ENCODE measurements at regions not wholly inside any gene's neighbourhood (a gene's known extent, or its start where the extent isn't known, plus 50 kb on each side); places are given as distances from the start of the nearest gene placed in this dataset.
A peak's percentile ranks its signal among the peaks of the same experiment; 100 is the strongest.

DNA sequence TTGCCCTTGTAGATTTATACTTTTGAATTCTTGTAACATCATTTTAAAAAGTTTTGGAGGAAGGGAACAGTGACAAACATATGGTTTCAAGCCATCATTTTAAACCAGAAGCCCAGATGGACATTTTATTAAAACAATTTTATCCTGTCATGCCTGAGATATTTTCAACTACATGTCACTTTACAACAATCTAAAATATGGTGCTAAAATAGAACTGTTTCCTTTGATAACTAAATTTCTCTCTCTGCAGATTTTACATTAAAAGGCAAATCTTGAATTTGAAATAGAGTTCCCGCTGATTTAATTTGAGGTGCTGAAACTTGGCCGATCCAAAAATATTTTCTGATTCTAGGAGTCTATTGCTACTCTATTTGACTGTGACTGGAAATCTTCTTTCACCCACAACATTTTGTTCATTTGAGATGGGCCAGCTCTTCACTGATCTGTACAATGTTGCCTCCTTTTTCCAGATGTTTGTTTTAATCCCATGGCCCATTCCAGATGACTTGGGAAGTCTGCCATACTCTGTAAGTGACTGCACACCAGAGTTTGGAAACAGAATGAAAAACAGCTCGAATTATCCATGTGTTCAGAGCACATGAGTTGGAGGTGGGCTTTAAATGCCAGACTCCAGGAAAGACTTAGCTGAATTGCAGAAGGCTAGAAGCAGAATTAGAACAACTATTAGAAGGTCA is 402.5 kb downstream of the TMEM135 start:
- peak overlapping the region; percentile 28 for H3K27ac Mint-ChIP-seq (ENCODE audit: unreplicated experiment)
- no peaks in the 10 kb centered on the region for H3K36me3 Mint-ChIP-seq (ENCODE audit: low read depth)
- peaks cover 40% of the 10 kb centered on the region for H3K4me1 Mint-ChIP-seq (ENCODE audit: low read depth)
- no peak for DNase-seq (ENCODE audit: low spot score)
- H3K27me3 Mint-ChIP-seq (ENCODE audit: low read depth): no peaks in the 10 kb centered on the region
- TF ChIP-seq, protein P1, sequence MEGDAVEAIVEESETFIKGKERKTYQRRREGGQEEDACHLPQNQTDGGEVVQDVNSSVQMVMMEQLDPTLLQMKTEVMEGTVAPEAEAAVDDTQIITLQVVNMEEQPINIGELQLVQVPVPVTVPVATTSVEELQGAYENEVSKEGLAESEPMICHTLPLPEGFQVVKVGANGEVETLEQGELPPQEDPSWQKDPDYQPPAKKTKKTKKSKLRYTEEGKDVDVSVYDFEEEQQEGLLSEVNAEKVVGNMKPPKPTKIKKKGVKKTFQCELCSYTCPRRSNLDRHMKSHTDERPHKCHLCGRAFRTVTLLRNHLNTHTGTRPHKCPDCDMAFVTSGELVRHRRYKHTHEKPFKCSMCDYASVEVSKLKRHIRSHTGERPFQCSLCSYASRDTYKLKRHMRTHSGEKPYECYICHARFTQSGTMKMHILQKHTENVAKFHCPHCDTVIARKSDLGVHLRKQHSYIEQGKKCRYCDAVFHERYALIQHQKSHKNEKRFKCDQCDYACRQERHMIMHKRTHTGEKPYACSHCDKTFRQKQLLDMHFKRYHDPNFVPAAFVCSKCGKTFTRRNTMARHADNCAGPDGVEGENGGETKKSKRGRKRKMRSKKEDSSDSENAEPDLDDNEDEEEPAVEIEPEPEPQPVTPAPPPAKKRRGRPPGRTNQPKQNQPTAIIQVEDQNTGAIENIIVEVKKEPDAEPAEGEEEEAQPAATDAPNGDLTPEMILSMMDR (IDR thresholded peaks at IDR 0.05): no peak
- no peak overlapping the region for H3K4me3 Mint-ChIP-seq (ENCODE audit: unreplicated experiment)
- H3K9me3 Mint-ChIP-seq (ENCODE audit: low read depth): no peaks in the 10 kb centered on the region

DNA sequence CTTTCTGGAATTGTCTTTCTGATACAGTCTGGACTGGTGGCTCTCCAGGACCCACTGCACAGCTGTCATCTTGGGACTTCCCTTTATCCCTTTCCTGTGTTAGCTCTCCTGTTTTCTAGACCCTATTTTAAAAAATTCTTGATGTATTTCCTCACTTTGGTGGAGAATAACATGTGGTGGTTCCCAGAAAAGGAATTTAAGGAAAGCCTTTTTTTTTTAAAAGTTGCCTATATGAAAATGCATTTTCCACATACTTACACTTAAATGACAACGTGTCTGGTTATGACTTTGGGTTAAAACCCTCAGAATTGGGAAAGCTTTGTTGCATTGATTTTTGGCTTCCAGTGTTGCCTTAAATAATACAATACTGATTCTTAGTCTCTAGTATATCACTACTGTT is 400.7 kb downstream of the TMEM135 start:
- no peaks in the 10 kb centered on the region for H3K9me3 Mint-ChIP-seq (ENCODE audit: low read depth)
- peaks cover 37% of the 10 kb centered on the region for H3K4me1 Mint-ChIP-seq (ENCODE audit: low read depth)
- TF ChIP-seq, protein P1 (IDR thresholded peaks at IDR 0.05): no peak
- no peak overlapping the region for H3K27ac Mint-ChIP-seq (ENCODE audit: unreplicated experiment)
- H3K27me3 Mint-ChIP-seq (ENCODE audit: low read depth): no peaks in the 10 kb centered on the region
- H3K36me3 Mint-ChIP-seq (ENCODE audit: low read depth): no peaks in the 10 kb centered on the region
- H3K4me3 Mint-ChIP-seq (ENCODE audit: unreplicated experiment): no peak overlapping the region
- DNase-seq (ENCODE audit: low spot score): no peak

DNA sequence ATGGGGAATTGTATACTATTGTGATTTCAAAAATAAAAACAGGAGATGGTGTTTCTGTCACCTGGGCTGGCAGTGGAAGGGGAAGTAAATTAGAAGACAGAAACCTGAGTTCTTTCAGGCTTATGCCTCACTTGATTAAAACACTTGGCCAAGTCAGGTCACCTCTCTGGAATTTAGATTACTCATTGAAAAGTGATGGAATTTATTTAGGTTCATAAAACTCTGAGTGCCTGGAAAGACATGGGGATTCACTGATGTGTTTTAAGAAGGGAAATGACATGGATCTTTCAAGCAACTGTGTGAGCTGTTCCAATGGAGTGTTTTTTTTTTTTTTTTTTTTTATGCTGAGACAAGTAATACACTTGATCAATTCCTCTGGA is 400.1 kb downstream of the TMEM135 start:
- TF ChIP-seq, protein P1 (IDR thresholded peaks at IDR 0.05): no peak

DNA sequence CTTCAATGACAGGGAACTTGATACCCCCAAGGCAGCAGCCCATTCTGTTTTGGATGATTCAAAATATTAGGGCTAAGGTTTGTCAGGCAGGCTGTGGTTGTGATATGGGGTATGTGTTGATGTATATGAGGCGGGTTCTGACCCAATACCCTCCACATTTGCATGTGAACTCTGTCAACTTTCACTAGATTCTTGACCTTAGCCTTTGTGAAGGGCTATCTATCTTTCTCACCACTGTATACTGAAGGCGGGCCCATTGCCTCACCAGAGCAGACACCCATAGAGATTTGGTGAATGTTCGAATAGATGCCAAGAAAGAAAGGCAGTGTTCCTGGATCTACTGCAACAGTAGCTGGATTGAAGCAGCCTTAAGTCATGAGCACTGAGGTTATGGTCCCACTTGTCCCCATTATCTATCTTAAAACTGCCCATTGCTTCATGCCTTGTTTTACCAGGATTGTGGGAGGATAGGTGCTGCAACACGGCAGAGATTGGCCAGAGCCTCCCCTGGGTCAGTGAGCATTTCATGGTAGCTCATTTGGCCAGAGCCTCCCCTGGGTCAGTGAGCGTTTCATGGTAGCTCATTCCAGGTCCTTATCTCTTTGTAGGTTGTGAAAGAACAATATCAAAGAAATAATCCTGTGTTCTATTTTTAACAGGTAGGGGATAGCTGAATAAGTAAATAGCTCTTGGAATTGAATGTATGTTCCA is 399.6 kb downstream of the TMEM135 start:
- Mint-ChIP-seq H3K36me3 (ENCODE audit: low read depth) (no peaks in the 10 kb centered on the region), H3K27me3 (ENCODE audit: low read depth) (no peaks in the 10 kb centered on the region), H3K4me1 (ENCODE audit: low read depth) (peaks cover 37% of the 10 kb centered on the region), H3K4me3 (ENCODE audit: unreplicated experiment) (no peak overlapping the region), H3K27ac (ENCODE audit: unreplicated experiment) (no peak overlapping the region), H3K9me3 (ENCODE audit: low read depth) (no peaks in the 10 kb centered on the region)
- DNase-seq (ENCODE audit: low spot score): no peak
- TF ChIP-seq, protein P1 (IDR thresholded peaks at IDR 0.05): no peak

More for the DNA sequence above, 400.1 kb downstream of the TMEM135 start:
- H3K4me3 Mint-ChIP-seq (ENCODE audit: unreplicated experiment): no peak overlapping the region
- H3K27ac Mint-ChIP-seq (ENCODE audit: unreplicated experiment): no peak overlapping the region
- H3K27me3 Mint-ChIP-seq (ENCODE audit: low read depth): no peaks in the 10 kb centered on the region
- peaks cover 37% of the 10 kb centered on the region for H3K4me1 Mint-ChIP-seq (ENCODE audit: low read depth)
- no peaks in the 10 kb centered on the region for H3K9me3 Mint-ChIP-seq (ENCODE audit: low read depth)
- no peaks in the 10 kb centered on the region for H3K36me3 Mint-ChIP-seq (ENCODE audit: low read depth)
- no peak for DNase-seq (ENCODE audit: low spot score)

DNA sequence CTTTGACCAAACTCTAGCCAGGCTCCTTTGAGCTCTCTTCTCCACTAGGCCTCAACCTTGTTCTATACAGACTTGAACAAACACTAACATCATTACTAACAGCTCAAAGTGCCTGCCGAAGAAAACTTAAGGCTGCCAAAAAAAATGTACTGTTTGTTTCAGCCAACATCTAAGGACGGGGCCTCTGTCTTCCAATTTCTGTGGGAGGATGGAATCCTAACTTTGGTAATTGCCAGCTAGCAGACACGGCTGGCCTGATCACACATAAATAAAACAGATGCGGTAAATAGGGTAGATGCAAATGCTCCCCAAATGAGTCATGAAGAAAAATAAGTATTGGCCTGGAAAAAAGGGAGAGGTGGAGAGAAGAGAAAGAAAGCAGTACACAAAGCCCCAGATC is 394.3 kb downstream of the TMEM135 start:
- Mint-ChIP-seq H3K36me3 (ENCODE audit: low read depth) (no peaks in the 10 kb centered on the region), H3K4me3 (ENCODE audit: unreplicated experiment) (no peak overlapping the region), H3K27ac (ENCODE audit: unreplicated experiment) (no peak overlapping the region), H3K27me3 (ENCODE audit: low read depth) (no peaks in the 10 kb centered on the region), H3K9me3 (ENCODE audit: low read depth) (no peaks in the 10 kb centered on the region), H3K4me1 (ENCODE audit: low read depth) (peaks cover 7% of the 10 kb centered on the region)
- TF ChIP-seq, protein P1 (IDR thresholded peaks at IDR 0.05): no peak
- no peak for DNase-seq (ENCODE audit: low spot score)
